ENCODE measurements at regions not wholly inside any gene's neighbourhood (a gene's known extent, or its start where the extent isn't known, plus 50 kb on each side); places are given as distances from the start of the nearest gene placed in this dataset.
"Not testable (repeated sequence)": the region's sequence is repeated elsewhere in the genome, so short reads cannot be mapped to it uniquely, and the experiment has no call there.

- DNase-seq (ENCODE audit: low read depth in 2 of 2), result not testable (repeated sequence)
Observed at GRCh38 chr2:131738996-131739434, 211.3 kb downstream of the CCDC74A start.

DNA sequence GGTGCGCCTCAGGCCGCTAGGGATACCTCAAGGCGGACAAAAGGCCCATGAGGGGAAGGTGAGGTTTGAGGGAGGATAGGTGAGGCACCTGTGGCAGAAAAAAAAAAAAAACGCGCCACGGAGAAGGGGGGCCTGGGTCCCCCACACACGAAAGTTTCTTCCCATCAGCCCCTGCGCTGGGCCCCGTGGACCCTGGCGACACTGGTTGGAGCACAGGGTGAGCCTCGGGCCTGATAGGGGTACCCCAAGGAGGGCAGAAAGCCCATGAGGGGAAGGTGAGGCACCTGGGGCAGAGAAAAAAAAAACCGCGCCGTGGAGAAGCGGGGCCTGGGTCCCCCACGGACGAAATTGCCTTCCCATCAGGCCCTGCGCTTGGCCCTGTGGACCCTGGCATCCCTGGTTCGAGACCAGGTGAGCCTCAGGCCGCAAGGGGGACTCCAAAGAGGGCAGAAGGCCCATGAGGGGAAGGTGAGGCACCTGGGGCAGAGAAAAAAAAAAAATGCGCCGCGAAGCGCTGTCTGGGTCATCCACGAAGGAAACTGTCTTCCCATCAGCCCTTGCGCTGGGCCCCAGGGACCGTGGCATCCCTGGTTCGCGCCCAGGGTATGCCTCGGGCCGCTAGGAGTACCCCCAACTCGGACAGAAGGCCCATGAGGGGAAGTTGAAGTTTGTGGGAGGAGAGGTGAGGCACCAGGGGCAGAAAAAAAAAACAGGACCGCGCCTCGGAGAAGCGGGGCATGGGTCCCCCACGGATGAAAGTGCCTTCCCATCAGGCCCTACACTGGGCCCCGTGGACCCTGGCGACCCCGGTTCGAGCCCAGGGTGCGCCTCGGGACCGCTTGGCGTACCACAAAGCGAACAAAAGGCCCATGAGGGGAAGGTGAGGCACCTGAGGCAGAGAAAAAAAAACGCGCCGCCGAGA, 226.2 kb downstream of the CCDC74A start:
- DNase-seq (ENCODE audit: low read depth in 2 of 2), result no peak

DNA sequence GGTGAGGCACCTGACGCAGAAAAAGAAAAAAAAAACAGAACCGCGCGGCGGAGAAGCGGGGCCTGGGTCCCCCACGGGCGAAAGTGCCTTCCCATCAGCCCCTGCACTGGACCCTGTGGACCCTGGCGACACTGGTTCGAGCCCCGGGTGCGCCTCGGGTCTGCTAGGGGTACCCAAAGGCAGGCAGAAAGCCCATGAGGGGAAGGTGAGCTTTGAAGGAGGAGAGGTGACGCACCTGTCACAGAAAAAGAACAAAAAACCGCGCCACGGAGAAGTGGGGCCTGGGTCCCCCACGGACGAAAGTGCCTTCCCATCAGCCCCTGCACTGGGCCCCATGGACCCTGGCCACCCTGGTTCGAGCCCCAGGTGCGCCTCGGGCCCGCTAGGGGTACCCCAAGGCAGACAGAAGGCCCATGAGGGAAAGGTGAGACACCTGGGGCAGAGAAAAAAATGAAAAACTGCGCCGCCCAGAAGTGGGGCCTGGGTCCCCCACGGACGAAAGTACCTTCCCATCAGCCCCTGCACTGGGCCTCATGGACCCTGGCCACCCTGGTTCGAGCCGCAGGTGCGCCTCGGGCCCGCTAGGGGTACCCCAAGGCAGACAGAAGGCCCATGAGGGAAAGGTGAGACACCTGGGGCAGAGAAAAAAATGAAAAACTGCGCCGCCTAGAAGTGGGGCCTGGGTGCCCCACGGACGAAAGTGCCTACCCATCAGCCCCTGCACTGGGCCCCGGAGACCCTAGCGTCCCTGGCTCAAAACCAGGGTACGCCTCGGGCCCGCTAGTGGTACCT, 227.4 kb downstream of the CCDC74A start:
- no peak for DNase-seq (ENCODE audit: low read depth in 2 of 2)

GRCh38 chr2:131756141-131756907, 228.6 kb downstream of the CCDC74A start:
- DNase-seq (ENCODE audit: low read depth in 2 of 2), result no peak

DNA sequence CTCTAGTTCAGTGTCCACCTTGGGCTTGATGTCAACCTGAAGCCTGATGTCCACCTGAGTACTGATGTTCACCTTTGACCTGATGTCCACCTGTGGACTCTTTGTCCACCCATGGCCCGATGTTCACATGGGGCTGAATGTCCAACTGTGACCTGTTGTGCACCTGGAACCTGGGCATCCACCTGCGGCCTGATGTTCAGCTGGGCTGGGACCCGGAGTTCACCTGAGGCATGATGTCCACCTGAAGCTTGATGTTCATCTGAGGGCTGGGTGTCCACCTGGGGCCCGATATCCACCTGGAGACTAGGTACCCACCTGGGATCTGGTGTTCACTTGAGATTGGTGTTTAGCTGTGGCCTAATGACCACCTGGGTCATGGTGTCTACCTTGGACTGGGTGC, 231.3 kb downstream of the CCDC74A start:
- not testable (repeated sequence) for DNase-seq (ENCODE audit: low read depth in 2 of 2)

DNA sequence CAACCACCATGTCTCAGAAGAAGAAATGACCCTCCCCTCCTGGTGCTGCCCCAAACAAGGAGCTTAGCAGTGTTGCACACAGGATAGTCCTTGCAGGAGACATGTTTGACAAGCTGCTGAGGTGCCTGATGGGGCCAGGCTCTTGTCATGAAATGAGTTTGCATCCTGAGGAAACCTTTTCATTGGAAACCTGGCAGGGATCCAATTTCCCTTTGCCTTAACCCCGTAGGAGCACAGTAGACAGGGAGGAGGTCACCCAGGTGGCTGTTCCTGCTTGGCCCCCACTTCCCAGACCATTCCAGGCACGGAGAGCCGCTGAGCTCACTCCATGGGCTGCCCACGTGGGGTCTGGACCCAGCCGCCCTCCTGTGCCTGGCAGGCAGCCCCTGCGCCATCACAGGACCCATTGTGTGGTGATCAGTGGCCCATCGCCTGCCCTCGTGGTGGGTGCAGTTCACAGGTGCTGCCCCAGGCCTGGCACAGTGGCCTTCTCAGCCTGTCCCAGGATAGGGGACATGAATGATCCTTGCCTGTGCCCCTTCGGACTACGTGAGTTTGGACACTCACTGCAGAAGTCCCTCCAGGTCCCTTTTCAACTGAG, 247.4 kb downstream of the CCDC74A start:
- not testable (repeated sequence) for DNase-seq (ENCODE audit: low read depth in 2 of 2)

GRCh38 chr2:131775903-131776506, 248.3 kb downstream of the CCDC74A start:
- not testable (repeated sequence) for DNase-seq (ENCODE audit: low read depth in 2 of 2)

DNA sequence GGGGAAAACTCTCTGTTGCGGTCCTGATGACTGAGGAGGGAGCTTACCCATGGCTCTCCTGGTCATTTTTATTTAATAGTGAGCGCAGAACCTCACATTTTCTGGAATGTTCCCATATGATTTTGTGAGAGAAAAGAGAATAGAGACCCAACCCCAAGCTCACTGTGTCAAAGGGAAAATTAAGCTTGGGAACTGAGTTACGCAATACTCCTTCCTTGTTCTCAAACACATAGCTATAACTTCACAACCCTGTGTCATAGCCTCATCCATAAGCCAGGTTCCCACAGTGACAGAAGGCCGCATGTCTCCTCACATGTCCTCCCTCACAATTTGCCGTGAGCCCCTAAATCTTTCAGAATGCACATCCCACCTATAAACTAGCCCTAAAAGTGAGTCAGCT, 252.8 kb downstream of the CCDC74A start:
- not testable (repeated sequence) for DNase-seq (ENCODE audit: low read depth in 2 of 2)

GRCh38 chr2:131801210-131801744, 273.6 kb downstream of the CCDC74A start:
- no peak for DNase-seq (ENCODE audit: low read depth in 2 of 2)

DNA sequence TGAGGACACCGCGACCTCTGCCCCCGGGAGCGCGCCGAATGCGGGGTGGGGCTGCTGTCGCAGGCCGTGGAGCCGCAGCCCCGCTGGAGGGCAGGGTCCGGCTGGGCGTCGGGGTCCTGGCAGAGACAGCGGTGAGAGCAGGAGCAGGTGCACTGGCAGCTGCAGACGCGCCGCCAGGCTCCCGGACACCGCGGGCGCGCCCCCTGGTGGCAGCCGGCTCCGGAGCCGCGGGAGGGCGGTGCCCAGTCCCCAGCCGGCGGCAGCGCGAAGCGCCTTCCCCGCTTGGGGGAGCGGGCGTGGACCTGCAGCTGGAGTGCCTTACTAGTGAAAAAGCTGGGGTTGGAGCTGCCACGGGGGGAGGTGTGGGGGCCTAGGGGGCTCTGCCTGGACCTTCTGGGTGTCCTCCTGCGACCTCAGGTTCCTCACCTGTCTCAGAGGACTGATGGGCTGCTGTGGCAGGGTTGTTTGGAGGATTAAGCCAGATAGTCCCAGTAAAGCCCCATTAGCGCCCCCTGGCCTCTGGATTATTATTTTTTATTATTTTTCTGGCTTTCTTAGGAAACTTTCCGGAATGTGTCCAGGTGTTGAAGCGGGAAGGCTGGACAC, 274.2 kb downstream of the CCDC74A start:
- DNase-seq (ENCODE audit: low read depth in 2 of 2), result peak; percentile 61 to 69

GRCh38 chr2:131802351-131802836, 274.7 kb downstream of the CCDC74A start:
- peak in 1 of 2 donors; percentile 19 for DNase-seq (ENCODE audit: low read depth in 2 of 2)

- not testable (repeated sequence) for DNase-seq (ENCODE audit: low read depth in 2 of 2)
Observed at GRCh38 chr2:131803237-131803636, 275.5 kb downstream of the CCDC74A start.

- DNase-seq (ENCODE audit: low read depth in 2 of 2), result not testable (repeated sequence)
Observed at GRCh38 chr2:131812605-131813004, 284.9 kb downstream of the CCDC74A start.

DNA sequence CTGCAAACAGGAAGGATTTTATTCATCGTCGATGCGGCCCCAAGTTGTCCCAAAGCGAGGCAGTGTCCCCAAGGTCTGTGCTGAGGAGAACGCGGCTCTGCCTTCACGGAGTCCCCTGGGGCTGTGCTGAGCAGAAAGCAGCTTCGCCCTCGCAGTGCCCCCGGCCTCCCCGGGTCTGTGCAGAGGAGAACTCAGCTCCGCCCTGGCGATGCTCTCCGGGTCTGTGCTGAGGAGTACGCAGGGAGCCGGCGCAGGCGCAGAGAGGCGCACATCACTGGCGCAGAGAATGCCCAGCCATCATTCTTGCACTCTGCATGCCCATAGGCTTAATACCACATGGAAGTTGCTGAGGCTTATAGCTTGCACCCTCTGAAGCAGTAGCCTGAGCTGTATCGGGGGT, 285.7 kb downstream of the CCDC74A start:
- DNase-seq (ENCODE audit: low read depth in 2 of 2), result not testable (repeated sequence)

DNA sequence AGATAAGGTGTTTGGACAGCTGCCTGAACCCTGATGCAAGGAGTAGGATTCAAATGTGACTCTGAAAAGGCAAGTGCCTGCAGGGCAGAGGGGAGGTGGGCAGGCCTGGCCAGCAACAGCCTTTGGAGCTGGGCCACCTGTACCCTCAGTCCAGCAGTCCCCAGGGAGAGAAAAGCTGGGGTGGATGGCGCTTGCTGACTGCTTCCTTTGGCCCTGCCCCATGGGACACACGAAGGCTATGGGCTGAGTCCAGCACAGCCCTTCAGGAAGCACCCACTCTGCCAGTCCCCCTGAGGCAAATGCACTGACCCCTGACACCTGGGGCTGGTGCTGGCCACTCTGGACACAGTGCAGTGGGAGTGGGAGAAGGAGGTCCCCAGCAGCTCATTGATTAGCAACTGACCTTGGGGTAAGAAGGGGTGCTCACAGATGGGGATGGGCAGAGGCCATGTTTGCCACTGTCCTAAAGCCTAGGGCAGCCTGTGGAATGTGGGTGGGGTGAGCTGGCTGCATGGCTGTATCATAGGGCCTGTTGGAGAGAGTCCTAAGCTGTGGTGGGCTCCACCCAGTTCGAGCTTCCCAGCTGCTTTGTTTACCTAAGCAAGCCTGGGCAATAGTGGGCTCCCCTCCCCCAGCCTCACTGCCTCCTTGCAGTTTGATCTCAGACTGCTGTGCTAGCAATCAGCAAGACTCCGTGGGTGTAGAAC, 290.7 kb downstream of the CCDC74A start:
- not testable (repeated sequence) for DNase-seq (ENCODE audit: low read depth in 2 of 2)

GRCh38 chr2:131822237-131822721, 294.6 kb downstream of the CCDC74A start:
- not testable (repeated sequence) for DNase-seq (ENCODE audit: low read depth in 2 of 2)

DNA sequence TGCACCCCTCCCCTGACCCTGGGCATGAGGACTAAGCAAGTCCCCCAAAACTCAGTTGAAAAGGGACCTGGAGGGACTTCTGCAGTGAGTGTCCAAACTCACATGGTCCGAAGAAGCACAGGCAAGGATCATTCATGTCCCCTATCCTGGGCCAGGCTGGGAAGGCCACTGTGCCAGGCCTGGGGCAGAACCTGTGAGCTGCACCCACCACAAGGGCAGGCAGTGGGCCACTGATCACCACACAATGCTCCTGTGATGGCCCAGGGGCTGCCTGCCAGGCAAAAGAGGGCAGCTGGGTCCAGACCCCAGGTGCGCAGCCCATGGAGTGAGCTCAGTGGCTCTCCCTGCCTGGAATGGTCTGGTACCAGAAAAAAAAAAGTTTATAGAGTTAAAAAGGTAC, 295.4 kb downstream of the CCDC74A start:
- not testable (repeated sequence) for DNase-seq (ENCODE audit: low read depth in 2 of 2)

- not testable (repeated sequence) for DNase-seq (ENCODE audit: low read depth in 2 of 2)
Observed at GRCh38 chr2:131824986-131825385, 297.3 kb downstream of the CCDC74A start.

- DNase-seq (ENCODE audit: low read depth in 2 of 2), result no peak
Observed at GRCh38 chr2:131827481-131828163, 299.9 kb downstream of the CCDC74A start.

All from activated CD4-positive, alpha-beta T cell treated with anti-CD3 and anti-CD28 coated beads for 24 hours (primary cell).